Epithelial cell of proximal tubule (primary cell): ENCODE measurements at regions not wholly inside any gene's neighbourhood (a gene's known extent, or its start where the extent isn't known, plus 50 kb on each side); places are given as distances from the start of the nearest gene placed in this dataset.

Experiments used
- DNase-seq: peaks from one replicate; pipeline ENCODE4 v3.0.0-alpha.2; 2011; ENCODE audit warnings: low read depth
- H3K4me3 ChIP-seq: 2 replicates; pipeline ENCODE4 v1.5.1; 2011; ENCODE audit warnings: low read depth, mild to moderate bottlenecking, low read length
- TF ChIP-seq, protein P1 (sequence below): conservative IDR thresholded peaks from 2 replicates; pipeline ENCODE4 v1.5.1; 2012; ENCODE audit warnings: low read depth, mild to moderate bottlenecking, low read length

DNA sequence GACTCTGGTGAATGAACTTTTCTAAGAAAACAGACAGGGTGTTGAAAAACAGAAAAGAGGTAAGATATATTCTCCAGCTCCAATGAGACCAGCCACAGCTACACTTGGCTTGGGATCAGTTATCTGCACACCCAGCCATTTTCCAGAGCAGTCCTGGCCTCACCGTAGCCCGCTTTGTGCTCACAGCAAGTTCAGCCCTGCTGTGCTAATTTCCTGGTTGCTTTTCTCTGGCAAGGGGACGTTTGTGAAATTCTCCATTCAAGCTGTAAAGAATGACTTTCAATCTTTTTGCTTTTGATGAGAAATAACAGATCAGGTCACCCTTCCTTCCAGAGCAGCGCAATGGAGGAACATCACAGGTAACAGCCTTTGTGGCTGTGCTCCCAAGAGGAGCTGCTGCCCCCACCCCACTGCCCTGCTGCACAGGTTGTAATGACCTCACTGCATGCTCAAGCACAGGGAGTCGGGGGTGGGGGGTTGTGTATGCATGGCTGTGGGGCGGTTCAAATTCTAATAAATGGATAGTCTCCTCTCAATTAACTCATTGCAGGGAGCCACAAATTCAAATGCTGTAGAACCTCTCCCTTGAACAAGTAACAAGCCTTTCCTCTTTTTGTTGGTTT, 516.6 kb upstream of the NBEA start:
- TF ChIP-seq, protein P1, sequence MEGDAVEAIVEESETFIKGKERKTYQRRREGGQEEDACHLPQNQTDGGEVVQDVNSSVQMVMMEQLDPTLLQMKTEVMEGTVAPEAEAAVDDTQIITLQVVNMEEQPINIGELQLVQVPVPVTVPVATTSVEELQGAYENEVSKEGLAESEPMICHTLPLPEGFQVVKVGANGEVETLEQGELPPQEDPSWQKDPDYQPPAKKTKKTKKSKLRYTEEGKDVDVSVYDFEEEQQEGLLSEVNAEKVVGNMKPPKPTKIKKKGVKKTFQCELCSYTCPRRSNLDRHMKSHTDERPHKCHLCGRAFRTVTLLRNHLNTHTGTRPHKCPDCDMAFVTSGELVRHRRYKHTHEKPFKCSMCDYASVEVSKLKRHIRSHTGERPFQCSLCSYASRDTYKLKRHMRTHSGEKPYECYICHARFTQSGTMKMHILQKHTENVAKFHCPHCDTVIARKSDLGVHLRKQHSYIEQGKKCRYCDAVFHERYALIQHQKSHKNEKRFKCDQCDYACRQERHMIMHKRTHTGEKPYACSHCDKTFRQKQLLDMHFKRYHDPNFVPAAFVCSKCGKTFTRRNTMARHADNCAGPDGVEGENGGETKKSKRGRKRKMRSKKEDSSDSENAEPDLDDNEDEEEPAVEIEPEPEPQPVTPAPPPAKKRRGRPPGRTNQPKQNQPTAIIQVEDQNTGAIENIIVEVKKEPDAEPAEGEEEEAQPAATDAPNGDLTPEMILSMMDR: no peak
- DNase-seq: no peak
- H3K4me3 ChIP-seq: no peak overlapping the region

DNA sequence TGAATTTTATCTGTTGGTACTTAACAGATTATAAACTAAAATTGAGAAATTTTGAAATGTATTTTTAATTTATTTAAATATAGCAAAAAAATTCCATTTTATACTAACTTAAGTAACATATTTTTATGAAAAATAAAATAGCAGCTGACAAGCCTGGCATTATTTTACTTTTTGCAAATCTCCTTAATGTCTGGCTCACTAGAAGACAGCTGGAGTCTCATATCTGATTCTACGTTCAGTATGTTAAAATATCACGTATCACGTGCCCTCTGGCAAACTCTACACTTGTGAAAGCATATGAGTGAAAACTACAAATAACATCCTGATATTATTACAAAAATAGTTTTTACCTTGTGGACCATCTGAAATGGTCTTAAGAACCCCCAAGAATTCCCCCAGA, 513.2 kb upstream of the NBEA start:
- TF ChIP-seq, protein P1: no peak
- H3K4me3 ChIP-seq: no peak overlapping the region
- DNase-seq: no peak

DNA sequence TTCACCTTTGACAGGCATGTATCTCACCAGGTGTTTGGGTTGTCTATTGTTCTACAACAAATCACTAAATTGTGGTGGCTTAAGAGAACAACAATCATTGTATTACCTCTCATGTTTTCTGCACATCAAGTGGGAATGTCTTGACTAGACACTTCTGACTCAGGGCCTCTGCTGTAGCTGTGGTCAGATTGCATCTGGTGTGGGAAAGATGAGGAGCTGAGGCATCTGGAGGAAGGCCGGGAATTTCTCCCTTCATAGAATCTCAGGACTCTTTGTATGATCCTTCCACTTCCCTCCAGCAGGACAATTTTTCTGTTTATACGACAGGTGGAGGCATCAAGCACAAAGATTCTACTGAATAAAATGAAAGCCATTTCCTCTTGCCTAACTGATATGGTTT, 511.8 kb upstream of the NBEA start:
- H3K4me3 ChIP-seq: no peak overlapping the region
- no peak for DNase-seq
- TF ChIP-seq, protein P1: no peak

DNA sequence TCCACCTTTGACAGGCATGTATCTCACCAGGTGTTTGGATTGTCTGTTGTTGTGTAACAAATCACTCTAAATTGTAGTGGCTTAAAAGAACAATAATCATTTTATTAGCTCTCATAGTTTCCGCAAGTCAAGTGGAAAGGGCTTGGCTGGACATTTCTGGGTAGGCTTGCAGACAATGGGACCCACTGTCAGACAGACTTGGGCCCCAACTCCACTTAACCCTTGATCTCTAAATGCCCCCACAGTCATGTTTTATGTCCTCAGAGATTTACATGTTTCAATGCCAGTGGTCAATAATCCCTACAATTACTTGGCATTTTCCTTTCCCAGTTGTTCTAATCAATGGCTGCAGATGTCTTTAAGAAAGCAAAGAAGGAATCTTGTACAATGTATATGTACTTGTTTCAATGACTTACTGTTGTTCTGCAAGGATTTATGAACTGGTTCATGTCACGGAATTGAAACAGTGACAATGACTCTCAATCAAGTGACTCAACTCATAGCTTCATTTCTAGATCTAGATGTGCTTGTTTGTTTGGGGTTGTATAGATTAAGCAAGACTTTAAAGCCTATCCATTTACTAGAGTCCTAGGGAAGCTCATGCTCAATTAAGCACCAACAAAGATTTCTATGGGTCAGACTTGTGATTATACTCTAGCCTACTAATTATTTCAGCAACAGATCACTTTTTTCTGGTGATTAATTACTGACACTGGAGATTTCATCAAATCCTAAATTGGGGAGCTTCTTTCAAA, 510.1 kb upstream of the NBEA start:
- no peak for DNase-seq
- TF ChIP-seq, protein P1: no peak
- H3K4me3 ChIP-seq: no peak overlapping the region

DNA sequence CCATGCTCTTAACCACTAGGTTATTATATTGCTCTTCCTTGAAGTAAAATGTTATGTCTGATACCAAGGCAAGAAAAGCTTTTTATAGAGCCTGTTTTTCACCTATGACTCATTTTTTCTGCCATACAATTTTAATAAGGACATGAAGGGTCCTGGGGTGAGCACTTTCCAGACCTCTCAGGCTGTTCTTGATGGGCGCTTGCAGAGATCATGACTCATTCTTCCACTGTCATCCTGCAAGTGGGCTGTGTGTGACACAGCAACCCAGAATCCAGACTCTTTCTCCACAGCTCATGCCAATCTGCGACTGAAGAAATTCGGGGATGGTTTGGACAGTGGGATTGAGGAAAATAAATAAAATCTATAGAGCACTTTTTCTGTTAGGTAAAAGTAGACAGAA, 506.7 kb upstream of the NBEA start:
- TF ChIP-seq, protein P1: no peak
- no peak for DNase-seq
- H3K4me3 ChIP-seq: no peak overlapping the region

DNA sequence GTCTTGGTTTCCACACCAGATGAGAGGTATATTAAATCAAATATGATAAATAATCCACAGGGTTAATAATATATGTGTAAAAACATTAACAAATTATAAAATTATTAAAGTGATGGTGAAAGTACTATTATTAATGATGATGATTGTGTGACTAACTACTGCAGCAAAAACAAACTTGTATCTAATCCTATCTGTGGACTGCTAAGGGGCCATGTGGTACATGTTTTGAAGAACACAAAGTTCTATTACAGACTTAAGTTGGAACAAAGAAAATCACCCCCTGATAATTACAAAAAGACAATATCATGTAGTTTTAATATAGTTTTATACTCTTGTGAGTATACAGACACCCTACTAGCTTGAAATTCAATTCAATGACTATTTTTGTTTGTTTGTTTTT, 504.2 kb upstream of the NBEA start:
- DNase-seq: no peak
- TF ChIP-seq, protein P1: no peak
- no peak overlapping the region for H3K4me3 ChIP-seq

DNA sequence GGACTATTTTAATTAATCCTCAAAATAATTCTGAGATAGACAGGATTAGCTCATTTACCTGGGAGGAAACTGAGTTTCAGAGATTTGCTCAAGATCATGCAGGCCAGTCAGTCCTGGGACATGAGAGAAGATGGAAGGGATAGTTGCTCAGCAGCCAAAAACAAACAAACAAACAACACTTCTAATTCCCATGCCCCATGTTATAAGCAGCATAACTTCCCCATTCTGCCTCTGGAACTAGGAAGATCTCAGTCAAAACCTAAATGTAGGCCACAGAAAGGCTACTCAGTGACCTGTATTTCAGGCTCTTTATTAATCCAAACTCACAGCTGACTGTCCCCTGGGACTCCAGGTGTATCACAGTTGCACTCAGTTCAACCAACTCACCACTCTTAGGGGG, 489.2 kb upstream of the NBEA start:
- no peak overlapping the region for H3K4me3 ChIP-seq
- TF ChIP-seq, protein P1: no peak
- DNase-seq: no peak
